ENCODE measurements at regions not wholly inside any gene's neighbourhood (a gene's known extent, or its start where the extent isn't known, plus 50 kb on each side); places are given as distances from the start of the nearest gene placed in this dataset.

- no peak for DNase-seq (ENCODE audit: low read depth)
- H3K4me3 ChIP-seq (ENCODE audit: low read depth, low read length): no peak overlapping the region
- no peak for TF ChIP-seq CTCF (IDR thresholded peaks at IDR 0.05; ENCODE audit: insufficient read depth, low read depth, low read length, missing control alignments)
Measured at GRCh38 chr16:11446566-11447119, 101.4 kb downstream of the RMI2 start.

GRCh38 chr16:11447272-11447671 is 102.0 kb downstream of the RMI2 start:
- no peak overlapping the region for H3K4me3 ChIP-seq (ENCODE audit: low read depth, low read length)
- no peak for TF ChIP-seq CTCF (IDR thresholded peaks at IDR 0.05; ENCODE audit: insufficient read depth, low read depth, low read length, missing control alignments)
- no peak for DNase-seq (ENCODE audit: low read depth)

- DNase-seq (ENCODE audit: low read depth): no peak
- no peak for TF ChIP-seq CTCF (IDR thresholded peaks at IDR 0.05; ENCODE audit: insufficient read depth, low read depth, low read length, missing control alignments)
- H3K4me3 ChIP-seq (ENCODE audit: low read depth, low read length): no peak overlapping the region
Measured at GRCh38 chr16:11447836-11448235, 102.6 kb downstream of the RMI2 start.

GRCh38 chr16:11448796-11449416 is 103.6 kb downstream of the RMI2 start:
- H3K4me3 ChIP-seq (ENCODE audit: low read depth, low read length): no peak overlapping the region
- no peak for TF ChIP-seq CTCF (IDR thresholded peaks at IDR 0.05; ENCODE audit: insufficient read depth, low read depth, low read length, missing control alignments)
- no peak for DNase-seq (ENCODE audit: low read depth)

GRCh38 chr16:11449716-11450115 is 104.5 kb downstream of the RMI2 start:
- no peak for TF ChIP-seq CTCF (IDR thresholded peaks at IDR 0.05; ENCODE audit: insufficient read depth, low read depth, low read length, missing control alignments)

GRCh38 chr16:11450136-11450535 is 104.9 kb downstream of the RMI2 start:
- no peak for DNase-seq (ENCODE audit: low read depth)
- H3K4me3 ChIP-seq (ENCODE audit: low read depth, low read length): no peak overlapping the region
- no peak for TF ChIP-seq CTCF (IDR thresholded peaks at IDR 0.05; ENCODE audit: insufficient read depth, low read depth, low read length, missing control alignments)

More at GRCh38 chr16:11449716-11450115, 104.5 kb downstream of the RMI2 start:
- no peak for DNase-seq (ENCODE audit: low read depth)
- no peak overlapping the region for H3K4me3 ChIP-seq (ENCODE audit: low read depth, low read length)

- H3K4me3 ChIP-seq (ENCODE audit: low read depth, low read length): no peak overlapping the region
- no peak for DNase-seq (ENCODE audit: low read depth)
- no peak for TF ChIP-seq CTCF (IDR thresholded peaks at IDR 0.05; ENCODE audit: insufficient read depth, low read depth, low read length, missing control alignments)
Measured at GRCh38 chr16:11452298-11452697, 107.0 kb downstream of the RMI2 start.
